ENCODE measurements at regions not wholly inside any gene's neighbourhood (a gene's known extent, or its start where the extent isn't known, plus 50 kb on each side); places are given as distances from the start of the nearest gene placed in this dataset.
"Not testable (repeated sequence)": the region's sequence is repeated elsewhere in the genome, so short reads cannot be mapped to it uniquely, and the experiment has no call there.

DNA sequence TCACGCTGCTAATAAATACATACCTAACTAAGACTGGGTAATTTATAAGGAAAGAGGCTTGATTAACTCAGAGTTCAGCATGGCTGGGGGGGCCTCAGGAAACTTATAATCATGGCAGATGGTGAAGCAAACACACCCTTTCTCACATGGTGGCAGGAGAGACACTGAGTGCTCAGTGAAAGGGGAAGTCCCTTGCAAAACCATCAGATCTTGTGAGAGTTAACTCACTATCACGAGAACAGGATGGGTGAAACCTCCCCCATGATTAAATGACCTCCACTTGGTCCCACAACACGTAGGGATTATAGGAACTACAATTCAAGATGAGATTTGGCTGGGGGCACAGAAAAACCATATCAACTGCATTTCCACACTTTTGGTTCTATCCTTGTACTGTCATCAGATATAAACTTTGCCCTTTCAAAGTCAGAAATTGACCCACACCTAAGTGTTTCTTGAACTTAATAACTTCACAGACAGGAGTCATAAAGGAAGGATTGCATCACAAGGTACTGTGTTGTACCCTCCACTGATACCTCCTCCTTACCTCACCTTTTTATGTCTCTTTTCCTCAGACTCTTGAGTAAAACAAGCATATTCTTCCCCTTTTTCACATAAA, 319.1 kb upstream of the PIK3R1 start:
- intact Hi-C loops (cut with micrococcal nuclease; ENCODE audit: unreplicated experiment), result no loop called here

DNA sequence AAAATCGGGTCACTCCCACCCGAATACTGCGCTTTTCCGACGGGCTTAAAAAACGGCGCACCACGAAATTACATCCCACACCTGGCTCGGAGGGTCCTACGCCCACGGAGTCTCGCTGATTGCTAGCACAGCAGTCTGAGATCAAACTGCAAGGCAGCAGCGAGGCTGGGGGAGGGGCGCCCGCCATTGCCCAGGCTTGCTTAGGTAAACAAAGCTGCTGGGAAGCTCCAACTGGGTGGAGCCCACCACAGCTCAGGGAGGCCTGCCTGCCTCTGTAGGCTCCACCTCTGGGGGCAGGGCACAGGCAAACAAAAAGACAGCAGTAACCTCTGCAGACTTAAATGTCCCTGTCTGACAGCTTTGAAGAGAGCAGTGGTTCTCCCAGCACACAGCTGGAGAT, 325.7 kb upstream of the PIK3R1 start:
- DNase-seq; intact Hi-C loops (cut with micrococcal nuclease; ENCODE audit: unreplicated experiment); H3K4me1 Mint-ChIP-seq (ENCODE audit: low read depth, unreplicated experiment); H3K27me3 Mint-ChIP-seq (ENCODE audit: unreplicated experiment); H3K27ac Mint-ChIP-seq (ENCODE audit: unreplicated experiment); BruUV-seq (replicated peaks); CTCF ChIA-PET; H3K9me3 Mint-ChIP-seq (ENCODE audit: low read depth, unreplicated experiment); H3K4me3 Mint-ChIP-seq (ENCODE audit: low read depth, unreplicated experiment); H3K36me3 Mint-ChIP-seq (ENCODE audit: insufficient read depth, unreplicated experiment): not testable (repeated sequence)

More for the DNA sequence above, 319.1 kb upstream of the PIK3R1 start:
- TF ChIP-seq, protein P1, sequence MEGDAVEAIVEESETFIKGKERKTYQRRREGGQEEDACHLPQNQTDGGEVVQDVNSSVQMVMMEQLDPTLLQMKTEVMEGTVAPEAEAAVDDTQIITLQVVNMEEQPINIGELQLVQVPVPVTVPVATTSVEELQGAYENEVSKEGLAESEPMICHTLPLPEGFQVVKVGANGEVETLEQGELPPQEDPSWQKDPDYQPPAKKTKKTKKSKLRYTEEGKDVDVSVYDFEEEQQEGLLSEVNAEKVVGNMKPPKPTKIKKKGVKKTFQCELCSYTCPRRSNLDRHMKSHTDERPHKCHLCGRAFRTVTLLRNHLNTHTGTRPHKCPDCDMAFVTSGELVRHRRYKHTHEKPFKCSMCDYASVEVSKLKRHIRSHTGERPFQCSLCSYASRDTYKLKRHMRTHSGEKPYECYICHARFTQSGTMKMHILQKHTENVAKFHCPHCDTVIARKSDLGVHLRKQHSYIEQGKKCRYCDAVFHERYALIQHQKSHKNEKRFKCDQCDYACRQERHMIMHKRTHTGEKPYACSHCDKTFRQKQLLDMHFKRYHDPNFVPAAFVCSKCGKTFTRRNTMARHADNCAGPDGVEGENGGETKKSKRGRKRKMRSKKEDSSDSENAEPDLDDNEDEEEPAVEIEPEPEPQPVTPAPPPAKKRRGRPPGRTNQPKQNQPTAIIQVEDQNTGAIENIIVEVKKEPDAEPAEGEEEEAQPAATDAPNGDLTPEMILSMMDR (IDR thresholded peaks at IDR 0.05; ENCODE audit: unreplicated experiment), result no peak
- Mint-ChIP-seq H3K4me3 (ENCODE audit: low read depth, unreplicated experiment) (no peak overlapping the region), H3K36me3 (ENCODE audit: insufficient read depth, unreplicated experiment) (no peaks in the 10 kb centered on the region), H3K27me3 (ENCODE audit: unreplicated experiment) (no peaks in the 10 kb centered on the region), H3K9me3 (ENCODE audit: low read depth, unreplicated experiment) (peaks cover 7% of the 10 kb centered on the region), H3K27ac (ENCODE audit: unreplicated experiment) (no peak overlapping the region), H3K4me1 (ENCODE audit: low read depth, unreplicated experiment) (no peaks in the 10 kb centered on the region)
- no peak for DNase-seq
- BruUV-seq (replicated peaks), result no TSS peak
- CTCF ChIA-PET, result no interaction called here

DNA sequence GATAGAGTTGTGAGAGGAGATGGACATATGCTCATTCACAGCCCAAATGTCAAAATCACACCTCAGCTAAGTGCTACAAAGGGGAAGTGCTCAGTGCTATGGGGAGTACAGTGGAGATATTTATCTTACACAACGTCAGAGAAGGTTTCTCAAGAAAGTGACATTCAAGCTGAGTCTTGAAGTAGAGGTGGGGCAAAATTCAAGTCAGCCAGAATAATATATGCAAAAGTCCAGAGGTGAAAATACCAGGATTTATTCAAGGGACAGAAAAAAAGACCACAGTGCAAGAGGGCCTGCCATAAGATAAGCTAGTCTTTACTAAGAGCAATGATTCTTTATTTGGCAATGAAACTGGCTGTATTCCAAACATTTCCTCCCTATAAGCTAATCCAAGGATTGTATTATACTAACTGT, 327.8 kb upstream of the PIK3R1 start:
- TF ChIP-seq, protein P1 (IDR thresholded peaks at IDR 0.05; ENCODE audit: unreplicated experiment), result no peak
- intact Hi-C loops (cut with micrococcal nuclease; ENCODE audit: unreplicated experiment), result no loop called here
- no peak for DNase-seq
- CTCF ChIA-PET, result no interaction called here
- H3K27me3 Mint-ChIP-seq (ENCODE audit: unreplicated experiment), result no peaks in the 10 kb centered on the region
- H3K4me3 Mint-ChIP-seq (ENCODE audit: low read depth, unreplicated experiment), result no peak overlapping the region
- no TSS peak for BruUV-seq (replicated peaks)
- no peaks in the 10 kb centered on the region for H3K36me3 Mint-ChIP-seq (ENCODE audit: insufficient read depth, unreplicated experiment)
- H3K27ac Mint-ChIP-seq (ENCODE audit: unreplicated experiment), result no peak overlapping the region
- H3K4me1 Mint-ChIP-seq (ENCODE audit: low read depth, unreplicated experiment), result no peaks in the 10 kb centered on the region
- no peaks in the 10 kb centered on the region for H3K9me3 Mint-ChIP-seq (ENCODE audit: low read depth, unreplicated experiment)

DNA sequence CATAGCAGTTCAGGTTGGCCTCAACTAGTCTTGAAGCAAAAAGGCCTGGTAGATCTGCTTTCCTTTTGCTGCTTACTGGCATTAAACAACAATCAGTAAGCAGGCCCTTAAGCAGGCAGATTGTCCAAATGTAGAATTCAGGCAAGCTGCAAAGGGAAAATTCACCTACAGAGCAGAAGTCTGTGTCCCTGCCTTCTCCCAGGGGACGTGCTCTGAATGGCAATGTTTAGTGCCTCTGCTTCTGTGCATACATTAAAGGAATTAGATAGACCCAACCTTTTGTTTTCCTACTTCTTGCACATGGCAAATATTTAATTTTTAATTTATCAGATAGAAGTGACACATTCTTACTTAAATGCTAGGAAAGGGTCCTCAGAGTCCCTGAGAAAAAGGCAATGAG, 328.8 kb upstream of the PIK3R1 start:
- H3K27me3 Mint-ChIP-seq (ENCODE audit: unreplicated experiment), result no peaks in the 10 kb centered on the region
- peaks cover 2% of the 10 kb centered on the region for H3K9me3 Mint-ChIP-seq (ENCODE audit: low read depth, unreplicated experiment)
- no peak overlapping the region for H3K4me3 Mint-ChIP-seq (ENCODE audit: low read depth, unreplicated experiment)
- DNase-seq, result no peak
- BruUV-seq (replicated peaks), result no TSS peak
- H3K36me3 Mint-ChIP-seq (ENCODE audit: insufficient read depth, unreplicated experiment), result no peaks in the 10 kb centered on the region
- intact Hi-C loops (cut with micrococcal nuclease; ENCODE audit: unreplicated experiment), result no loop called here
- H3K4me1 Mint-ChIP-seq (ENCODE audit: low read depth, unreplicated experiment), result no peaks in the 10 kb centered on the region
- TF ChIP-seq, protein P1 (IDR thresholded peaks at IDR 0.05; ENCODE audit: unreplicated experiment), result no peak
- CTCF ChIA-PET, result no interaction called here
- H3K27ac Mint-ChIP-seq (ENCODE audit: unreplicated experiment), result no peak overlapping the region

DNA sequence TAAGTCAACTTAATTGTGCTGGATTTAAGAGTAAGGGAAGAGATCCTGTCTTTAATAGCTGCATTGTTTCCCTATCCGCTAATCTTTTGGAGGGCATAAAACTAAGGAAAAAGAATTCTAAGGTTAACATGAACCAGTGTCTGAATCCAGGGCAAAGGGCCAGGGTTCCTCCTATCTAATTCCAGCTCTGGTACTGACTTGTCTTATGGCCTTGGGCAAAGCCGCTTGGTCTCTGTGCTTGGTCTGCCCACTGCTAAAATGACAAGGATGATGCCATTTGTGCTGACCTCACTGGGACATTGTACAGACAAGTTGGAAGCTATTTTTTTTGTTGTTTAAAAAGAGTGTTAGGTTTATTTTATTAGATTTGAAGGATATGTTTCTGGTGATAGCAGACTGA, 334.7 kb upstream of the PIK3R1 start:
- no peak overlapping the region for H3K4me3 Mint-ChIP-seq (ENCODE audit: low read depth, unreplicated experiment)
- DNase-seq, result no peak
- no peaks in the 10 kb centered on the region for H3K27me3 Mint-ChIP-seq (ENCODE audit: unreplicated experiment)
- H3K4me1 Mint-ChIP-seq (ENCODE audit: low read depth, unreplicated experiment), result peaks cover 21% of the 10 kb centered on the region
- CTCF ChIA-PET, result interaction anchor here (1.1 kb wide), 1 partner anchor 153 kb away, joined by 3 read pairs; no protein-coding TSS in a partner anchor
- no TSS peak for BruUV-seq (replicated peaks)
- no peaks in the 10 kb centered on the region for H3K36me3 Mint-ChIP-seq (ENCODE audit: insufficient read depth, unreplicated experiment)
- TF ChIP-seq, protein P1 (IDR thresholded peaks at IDR 0.05; ENCODE audit: unreplicated experiment), result no peak
- peaks cover 9% of the 10 kb centered on the region for H3K9me3 Mint-ChIP-seq (ENCODE audit: low read depth, unreplicated experiment)
- no peak overlapping the region for H3K27ac Mint-ChIP-seq (ENCODE audit: unreplicated experiment)
- intact Hi-C loops (cut with micrococcal nuclease; ENCODE audit: unreplicated experiment), result no loop called here
